ENCODE measurements at regions not wholly inside any gene's neighbourhood (a gene's known extent, or its start where the extent isn't known, plus 50 kb on each side); places are given as distances from the start of the nearest gene placed in this dataset.

- no peak for DNase-seq (ENCODE audit: low spot score)
- TF ChIP-seq CTCF (IDR thresholded peaks at IDR 0.05; ENCODE audit: extremely low read depth, missing control alignments), result no peak
Measured at GRCh38 chr9:135290566-135290965, 189.0 kb upstream of the PPP1R26 start.

DNA sequence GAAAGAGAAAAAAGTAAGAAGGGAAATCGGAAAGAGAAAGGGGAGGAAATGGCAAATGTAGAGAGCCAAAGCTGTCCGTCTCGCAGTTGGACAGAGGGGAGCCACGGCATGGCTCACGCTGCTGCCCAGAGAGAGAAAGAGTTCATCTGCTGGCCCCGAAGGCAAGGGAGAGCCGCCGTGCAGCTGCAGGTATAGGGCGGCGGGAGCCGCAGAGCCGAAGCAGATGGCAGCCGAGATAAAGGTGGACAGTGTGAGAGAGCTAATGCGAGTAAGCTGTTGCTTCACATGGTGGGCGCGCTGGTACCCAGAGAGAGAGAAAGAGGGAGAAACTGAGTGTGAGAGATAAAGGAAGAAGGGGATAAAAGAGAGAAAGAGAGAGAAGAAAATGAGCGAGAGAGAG lies 188.4 kb upstream of the PPP1R26 start:
- TF ChIP-seq CTCF (IDR thresholded peaks at IDR 0.05; ENCODE audit: extremely low read depth, missing control alignments), result no peak
- no peak for DNase-seq (ENCODE audit: low spot score)

- TF ChIP-seq CTCF (IDR thresholded peaks at IDR 0.05; ENCODE audit: extremely low read depth, missing control alignments), result no peak
- DNase-seq (ENCODE audit: low spot score), result no peak
Measured at GRCh38 chr9:135294836-135295235, 184.7 kb upstream of the PPP1R26 start.

GRCh38 chr9:135295551-135296300 lies 183.9 kb upstream of the PPP1R26 start:
- TF ChIP-seq CTCF (IDR thresholded peaks at IDR 0.05; ENCODE audit: extremely low read depth, missing control alignments), result no peak

GRCh38 chr9:135296735-135297455 lies 182.7 kb upstream of the PPP1R26 start:
- no peak for TF ChIP-seq CTCF (IDR thresholded peaks at IDR 0.05; ENCODE audit: extremely low read depth, missing control alignments)
- DNase-seq (ENCODE audit: low spot score), result no peak

More at GRCh38 chr9:135295551-135296300, 183.9 kb upstream of the PPP1R26 start:
- DNase-seq (ENCODE audit: low spot score), result no peak

- no peak for TF ChIP-seq CTCF (IDR thresholded peaks at IDR 0.05; ENCODE audit: extremely low read depth, missing control alignments)
- DNase-seq (ENCODE audit: low spot score), result no peak
Measured at GRCh38 chr9:135297456-135298075, 182.0 kb upstream of the PPP1R26 start.

GRCh38 chr9:135299239-135299590 lies 180.4 kb upstream of the PPP1R26 start:
- no peak for DNase-seq (ENCODE audit: low spot score)
- no peak for TF ChIP-seq CTCF (IDR thresholded peaks at IDR 0.05; ENCODE audit: extremely low read depth, missing control alignments)
